GM19328 (cell line): ENCODE measurements at regions not wholly inside any gene's neighbourhood (a gene's known extent, or its start where the extent isn't known, plus 50 kb on each side); places are given as distances from the start of the nearest gene placed in this dataset.
"Not testable (repeated sequence)": the region's sequence is repeated elsewhere in the genome, so short reads cannot be mapped to it uniquely, and the experiment has no call there.

Experiments
- ATAC-seq: cut with Tn5 transposase; IDR thresholded peaks from one replicate; pipeline ENCODE4 v1.9.1; 2021; ENCODE audit warnings: mild to moderate bottlenecking, moderate library complexity; ENCODE audit not compliant: unreplicated experiment

DNA sequence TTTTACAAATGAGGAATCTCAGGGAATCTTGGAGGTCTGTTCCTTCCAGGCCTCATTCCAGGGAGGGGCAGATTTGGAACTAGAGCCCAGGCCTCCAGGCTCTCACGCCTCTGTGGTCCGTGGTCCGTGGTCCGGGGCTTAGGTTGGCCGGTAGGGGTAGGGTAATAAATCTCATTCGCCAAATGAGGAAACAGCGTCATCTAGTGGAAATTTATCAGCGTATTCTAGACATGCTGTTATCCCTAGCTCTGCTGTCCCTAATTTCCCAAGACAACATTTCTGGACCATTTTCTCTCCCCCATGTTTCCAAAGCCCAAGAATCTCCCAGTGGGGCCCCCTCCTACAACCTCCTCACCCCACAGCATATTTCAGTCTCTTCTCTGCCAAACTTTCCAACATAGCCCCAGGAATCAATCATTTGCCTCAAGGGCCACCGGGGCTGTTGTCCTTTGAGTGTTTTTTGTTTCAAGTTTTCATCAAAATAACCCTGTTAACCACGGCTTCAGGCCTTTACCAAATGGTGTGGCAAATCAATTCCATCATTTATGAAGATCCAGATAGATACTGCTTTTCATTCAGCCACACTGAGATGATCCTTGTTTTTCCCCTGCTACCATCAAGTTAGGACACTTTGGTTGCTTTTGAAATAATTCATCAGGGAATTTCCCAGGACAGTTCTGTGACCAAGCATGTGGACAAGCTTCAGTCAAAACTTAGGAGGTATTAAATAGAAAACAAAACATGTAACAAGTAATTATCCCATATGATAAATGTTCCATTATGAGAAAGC lies 126.8 kb downstream of the ALDH8A1 start:
- no peak for ATAC-seq

DNA sequence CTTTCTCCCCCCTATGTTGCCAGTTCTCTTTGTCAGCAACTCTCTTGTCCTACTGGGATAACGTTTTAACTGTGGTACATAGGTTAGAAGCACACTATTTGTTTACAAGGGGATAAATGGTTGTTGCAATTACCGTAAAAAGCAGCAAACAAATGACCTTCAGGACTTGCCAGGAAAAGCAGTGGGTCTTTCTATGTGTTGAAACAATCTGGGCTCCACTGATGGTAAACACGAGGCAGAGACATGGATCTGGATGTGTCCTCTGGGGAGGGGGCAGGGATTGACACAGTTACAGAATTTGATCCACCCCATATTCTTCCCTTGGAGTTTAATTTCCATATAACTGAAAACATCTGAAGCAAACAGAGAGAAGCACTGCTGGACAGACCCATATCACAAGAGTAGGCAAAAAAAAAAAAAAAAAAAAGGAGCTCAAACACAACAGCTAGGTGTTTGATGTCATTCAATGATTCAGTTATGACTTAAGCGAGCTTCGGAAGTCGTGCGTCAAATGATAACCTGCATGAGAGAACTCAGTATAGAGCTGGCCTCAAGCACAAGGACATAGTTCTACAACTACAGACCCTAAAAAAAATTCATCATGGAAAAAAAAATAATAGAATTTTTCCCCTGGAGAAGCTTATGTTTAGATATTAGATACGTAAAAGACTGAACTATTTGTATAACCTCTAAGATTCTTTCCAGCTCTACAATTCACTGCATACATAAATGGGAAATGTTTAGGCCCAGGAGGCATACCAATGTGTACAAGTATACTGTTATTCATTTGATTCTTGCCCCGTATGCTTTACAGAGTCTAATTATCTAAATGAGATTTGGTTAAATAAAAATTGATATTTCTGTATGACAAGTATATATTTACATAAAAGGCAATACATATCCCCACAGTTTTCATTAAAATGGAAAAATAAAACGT lies 127.7 kb downstream of the ALDH8A1 start:
- no peak for ATAC-seq

DNA sequence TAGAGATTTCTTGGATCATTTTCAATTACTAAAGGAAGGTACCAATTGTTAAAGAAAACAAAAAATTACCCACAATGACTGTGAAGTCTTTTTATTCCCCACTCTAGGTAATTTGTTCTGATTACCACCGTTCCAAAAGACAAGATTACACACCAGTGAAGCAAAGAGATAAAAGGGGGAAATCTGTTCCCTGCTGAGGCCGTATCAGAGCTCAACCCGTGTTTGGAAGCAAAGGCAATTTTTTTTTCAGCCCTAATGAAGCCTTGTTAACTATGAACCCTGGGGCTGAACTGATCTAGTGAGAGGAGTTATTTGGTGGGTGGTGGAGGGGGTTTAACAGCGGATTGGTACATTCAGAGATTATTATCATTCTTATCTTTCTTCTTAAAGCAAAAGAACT lies 128.5 kb downstream of the ALDH8A1 start:
- no peak for ATAC-seq

DNA sequence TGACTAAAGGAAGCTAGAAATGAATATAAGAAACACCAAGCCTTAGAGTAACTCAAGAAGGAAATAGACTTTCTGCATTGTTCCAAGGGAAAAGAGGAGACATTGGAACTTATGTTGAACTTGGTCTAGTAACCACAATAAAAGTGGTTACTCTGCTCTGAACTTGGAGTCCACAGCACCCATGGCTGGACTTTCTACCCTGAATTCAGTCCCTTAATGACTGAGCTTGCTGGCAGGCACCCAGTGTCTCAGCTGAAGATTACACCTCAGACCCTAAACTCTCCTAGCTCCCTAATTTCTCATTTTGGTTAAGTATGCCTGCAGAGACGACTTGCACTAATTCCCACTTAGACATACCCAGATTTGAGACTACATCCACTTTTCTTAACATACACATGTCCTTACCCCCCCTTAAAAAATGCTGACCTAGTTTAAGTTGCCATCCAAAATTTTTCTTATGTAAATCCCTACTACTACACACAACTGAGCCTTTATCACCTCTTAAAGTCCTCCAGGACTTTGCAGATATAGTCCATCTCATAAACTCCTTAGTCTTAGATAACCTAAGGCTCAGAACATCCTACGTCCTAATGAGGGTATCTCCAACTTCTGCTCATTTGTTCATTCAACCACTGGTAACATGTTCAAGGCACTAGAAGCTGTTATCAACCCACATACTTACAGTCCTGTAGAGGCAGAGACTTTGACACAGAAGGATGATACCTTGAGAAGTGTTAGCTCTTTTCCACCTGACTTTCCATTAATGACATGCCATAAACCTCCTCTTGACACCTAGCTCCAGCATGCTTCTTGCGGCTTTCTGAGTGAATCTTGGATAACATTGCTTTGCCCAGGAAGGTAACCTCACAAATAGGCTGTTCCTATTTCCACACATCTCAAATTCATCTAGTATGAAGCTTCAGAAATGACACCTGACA lies 129.8 kb downstream of the ALDH8A1 start:
- ATAC-seq: no peak

DNA sequence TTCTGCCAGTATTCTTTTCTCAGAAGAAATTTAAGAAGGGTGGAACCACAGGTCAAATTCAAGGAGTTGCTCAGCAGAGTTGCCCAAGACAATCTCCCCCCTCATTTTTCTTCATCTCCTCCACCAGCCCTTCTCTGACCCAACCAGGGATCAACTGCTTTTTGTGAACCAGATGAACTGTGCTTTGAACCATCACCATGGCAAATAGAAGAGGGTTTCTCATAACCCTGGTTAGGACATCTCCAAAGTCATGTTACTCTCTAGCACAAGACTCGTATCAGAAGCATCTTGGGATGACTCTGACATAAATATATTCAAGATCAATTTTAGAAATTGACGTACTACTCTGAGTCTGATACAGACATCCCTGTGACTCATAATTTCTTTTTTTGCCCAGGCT lies 130.7 kb downstream of the ALDH8A1 start:
- ATAC-seq: no peak

DNA sequence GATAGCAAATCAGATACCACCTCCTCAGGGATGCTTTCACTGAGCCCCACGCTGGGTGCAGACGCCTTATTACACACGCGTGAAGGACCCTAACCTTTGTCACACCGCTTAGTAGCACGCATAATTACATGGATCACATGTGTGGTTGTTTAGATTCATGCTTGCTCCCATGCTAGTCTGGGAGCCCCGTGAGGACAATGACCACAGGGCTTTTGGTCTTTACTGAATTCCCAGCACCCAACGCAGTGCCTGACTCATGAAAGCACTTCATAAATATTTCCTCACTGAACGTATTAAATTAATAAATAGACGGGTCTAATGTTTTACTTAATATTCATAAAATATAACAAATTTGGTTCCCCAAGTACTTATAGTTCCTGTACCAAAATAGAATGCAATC lies 132.5 kb downstream of the ALDH8A1 start:
- no peak for ATAC-seq

DNA sequence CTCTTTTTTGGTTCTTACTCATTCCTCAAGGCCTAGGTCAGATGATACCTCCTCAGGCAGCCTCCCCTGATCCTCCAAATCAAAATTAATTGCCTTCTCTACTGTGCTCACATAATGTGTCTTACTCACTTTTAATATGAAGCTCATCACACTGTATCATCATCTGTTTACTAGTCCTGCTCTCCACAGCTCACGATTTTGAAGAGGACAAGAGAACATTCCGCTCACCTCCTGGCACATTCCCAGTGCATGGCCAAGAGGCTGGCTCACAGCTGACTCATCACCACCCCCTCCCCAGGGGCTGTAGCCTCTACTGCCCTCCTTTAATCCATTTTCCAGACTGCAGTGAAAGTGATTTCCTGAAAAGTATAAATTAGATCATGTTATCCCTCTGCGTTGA lies 133.1 kb downstream of the ALDH8A1 start:
- ATAC-seq: no peak

DNA sequence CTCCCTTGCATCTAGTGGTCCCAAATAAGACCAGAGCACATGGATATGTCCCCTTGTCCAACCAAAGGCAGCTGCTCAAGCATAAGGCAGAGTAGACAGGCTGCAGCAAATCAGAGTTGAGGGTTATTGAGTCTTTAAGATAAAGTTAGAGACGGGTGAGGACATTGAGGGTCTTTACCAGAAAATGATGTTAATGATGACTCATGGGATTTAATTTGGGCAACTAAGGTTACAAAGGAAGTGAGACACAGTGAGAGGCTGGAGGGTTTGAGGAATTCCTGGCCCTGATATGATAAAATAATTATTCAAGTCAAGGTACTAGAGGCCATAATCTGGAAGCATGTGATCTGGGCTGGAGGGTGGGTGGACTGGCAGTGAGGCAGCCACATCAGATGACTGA lies 133.6 kb downstream of the ALDH8A1 start:
- no peak for ATAC-seq

DNA sequence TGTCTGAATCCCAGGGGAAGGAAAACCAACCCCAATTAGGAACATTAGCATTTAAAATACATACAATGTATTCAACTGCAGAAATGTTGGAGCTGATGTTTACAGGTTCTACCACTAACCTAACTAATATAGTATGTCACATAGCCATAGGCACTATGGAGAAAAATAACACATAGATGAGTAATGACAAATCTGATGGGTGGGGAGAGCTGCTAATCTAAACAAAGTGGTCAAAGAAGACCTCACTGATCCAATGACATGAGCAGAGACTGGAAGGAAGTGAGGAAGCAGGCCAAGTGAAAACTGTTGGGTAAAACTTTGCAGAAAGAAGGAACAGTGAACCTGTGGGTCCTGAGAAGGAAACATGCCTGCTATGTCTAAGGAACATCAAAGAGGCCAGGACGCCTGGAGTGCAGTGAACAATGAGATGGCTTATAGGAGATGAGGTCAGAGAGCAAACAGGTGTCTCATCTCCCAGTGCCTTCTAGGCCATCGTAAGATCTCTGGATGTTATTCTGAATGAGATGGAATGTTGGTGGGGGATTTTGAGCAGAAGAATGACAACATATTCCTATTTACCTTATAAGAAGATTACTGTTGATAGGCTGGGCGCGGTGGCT lies 135.7 kb downstream of the ALDH8A1 start:
- no peak for ATAC-seq

DNA sequence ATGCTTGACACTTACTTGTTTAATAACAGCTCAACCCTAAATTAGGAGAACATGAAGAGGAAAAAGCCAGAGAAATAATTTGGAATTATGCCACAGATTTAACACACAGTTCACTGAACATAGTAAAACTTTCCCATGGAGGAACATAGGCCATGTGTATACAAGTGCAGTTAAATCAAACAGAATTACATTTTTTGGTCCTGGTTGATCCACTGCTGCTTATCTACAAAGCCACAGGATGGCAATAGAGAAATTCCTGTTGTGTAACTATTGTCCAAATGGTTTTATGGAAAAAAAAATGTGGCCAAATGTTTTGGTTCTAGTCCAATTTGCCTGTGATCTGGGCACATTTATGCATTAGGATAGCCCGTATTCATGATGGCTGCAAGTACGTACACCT lies 136.8 kb downstream of the ALDH8A1 start:
- ATAC-seq: no peak

DNA sequence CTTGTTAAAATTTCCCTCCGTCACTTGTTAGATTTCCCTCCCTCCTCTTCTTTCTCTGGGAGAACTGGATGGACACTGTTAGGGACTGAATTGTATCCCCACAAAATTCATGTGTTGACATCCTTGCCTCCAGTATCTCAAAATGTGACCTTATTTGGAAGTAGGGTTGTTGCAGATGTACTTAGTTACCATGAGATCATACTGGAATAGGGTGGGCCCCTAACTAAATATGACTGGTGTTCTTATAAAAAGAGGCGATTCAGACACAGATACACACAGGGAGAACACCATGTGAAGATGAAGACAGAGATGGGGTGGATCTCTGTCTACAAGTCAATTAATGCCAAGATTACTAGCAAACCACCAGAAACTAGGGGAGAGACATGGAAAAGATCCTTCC lies 139.5 kb downstream of the ALDH8A1 start:
- no peak for ATAC-seq

DNA sequence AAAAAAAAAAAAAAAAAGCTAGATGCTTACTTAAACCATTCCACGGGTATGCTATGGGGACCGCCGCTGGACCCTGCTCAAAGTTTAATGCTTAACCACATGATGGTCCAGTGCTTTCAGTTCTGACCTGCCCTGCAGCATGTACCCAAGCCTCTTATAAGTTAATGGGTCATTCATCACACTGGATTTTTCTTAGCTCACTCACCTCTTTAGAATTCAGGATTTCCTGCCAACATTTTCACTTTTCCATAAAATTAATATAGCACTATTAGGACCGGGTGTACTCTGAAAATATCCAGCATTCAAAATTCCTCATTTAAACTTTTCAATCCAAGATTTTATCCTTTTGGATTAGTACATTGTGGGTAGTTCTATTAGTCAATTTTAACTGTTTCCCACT lies 140.8 kb downstream of the ALDH8A1 start:
- no peak for ATAC-seq

DNA sequence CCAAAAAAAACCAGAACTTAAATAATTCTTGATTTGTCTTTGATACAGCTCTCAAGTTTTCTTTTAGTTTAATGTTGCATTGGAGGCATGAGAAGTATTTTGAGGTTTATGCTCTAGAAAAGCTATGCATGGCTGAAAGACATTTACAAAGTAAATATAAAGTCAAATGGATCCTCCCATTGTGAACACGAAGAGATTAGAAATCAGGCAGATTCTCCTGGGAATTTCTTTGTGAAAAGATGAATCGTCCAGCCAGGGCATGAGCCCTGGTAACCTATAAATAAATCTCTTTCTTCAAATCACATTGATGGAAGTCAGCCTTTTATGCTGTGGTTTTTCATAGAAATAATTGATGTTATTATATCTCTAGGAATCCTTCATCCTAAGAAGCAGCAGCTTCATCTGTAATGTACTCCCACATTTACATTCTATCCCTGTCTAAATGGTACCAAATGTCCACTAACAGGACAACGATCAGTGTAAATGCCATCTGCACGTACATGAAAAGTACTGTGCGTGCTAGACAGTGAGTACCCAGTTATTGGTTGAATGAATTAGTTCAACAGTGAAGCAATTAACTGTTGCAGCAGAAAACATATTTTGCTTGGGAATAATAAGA lies 143.6 kb downstream of the ALDH8A1 start:
- no peak for ATAC-seq

DNA sequence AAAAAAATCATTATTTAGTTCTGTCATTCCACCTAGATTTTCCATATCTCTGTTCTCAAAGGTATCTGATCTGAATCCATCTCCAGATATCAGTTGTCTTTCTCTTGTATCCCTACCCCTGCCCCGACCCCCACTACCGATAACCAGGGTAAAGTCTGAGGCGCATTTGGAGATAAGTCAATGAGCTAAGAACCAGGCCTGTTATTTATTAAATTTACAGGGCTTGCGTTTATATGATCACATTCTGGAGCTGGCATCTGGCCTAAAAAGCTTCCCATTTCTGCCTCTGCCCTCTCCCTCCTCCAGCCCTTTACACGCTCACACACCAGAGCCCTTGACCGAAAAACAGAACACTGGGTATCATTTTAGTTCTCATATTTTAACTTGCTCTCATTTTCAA lies 144.7 kb downstream of the ALDH8A1 start:
- no peak for ATAC-seq

DNA sequence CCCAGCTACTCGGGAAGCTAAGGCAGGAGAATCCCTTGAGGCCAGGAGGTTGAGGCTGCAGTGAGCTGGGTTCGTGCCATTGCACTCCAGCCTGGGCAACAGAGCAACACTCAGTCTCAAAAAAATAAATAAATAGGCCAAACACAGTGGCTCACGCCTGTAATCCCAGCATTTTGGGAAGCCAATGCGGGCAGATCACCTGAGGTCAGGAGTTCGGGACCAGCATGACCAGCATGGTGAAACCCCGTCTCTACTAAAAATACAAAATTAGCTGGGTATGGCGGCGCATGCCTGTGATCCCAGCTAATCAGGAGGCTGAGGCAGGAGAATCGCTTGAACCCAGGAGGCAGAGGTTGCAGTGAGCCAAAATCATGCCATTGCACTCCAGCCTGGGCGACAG lies 145.6 kb downstream of the ALDH8A1 start:
- not testable (repeated sequence) for ATAC-seq

DNA sequence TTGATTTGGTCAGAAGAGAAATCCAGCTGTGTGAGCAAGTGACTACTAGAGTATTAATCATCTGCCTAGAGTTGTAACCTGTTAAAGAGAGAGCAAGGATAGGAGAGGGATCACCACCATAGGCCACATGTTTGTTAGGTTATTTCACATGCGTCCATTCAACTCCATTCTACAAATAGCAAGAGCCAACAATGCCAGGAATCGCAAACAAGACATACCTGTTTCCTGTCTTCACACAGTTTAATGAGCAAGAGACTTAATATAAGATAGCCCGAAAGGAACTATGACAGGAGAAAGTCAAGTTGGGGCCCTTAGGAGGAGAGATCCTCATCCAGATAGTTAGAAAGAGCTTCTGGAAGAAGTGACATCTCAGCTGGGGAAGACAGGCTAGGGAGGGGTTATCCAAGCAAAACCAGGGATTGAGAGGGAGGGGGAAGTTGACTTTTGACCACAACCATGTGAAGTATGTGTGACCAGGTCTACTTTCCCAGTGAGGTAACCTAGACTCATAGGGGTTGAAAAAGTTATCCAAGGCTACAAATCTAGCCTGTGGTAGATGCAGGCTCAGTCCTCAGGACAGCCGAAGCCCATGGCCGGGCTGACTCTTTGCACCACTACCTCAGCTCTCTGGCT lies 147.4 kb downstream of the ALDH8A1 start:
- ATAC-seq: no peak

DNA sequence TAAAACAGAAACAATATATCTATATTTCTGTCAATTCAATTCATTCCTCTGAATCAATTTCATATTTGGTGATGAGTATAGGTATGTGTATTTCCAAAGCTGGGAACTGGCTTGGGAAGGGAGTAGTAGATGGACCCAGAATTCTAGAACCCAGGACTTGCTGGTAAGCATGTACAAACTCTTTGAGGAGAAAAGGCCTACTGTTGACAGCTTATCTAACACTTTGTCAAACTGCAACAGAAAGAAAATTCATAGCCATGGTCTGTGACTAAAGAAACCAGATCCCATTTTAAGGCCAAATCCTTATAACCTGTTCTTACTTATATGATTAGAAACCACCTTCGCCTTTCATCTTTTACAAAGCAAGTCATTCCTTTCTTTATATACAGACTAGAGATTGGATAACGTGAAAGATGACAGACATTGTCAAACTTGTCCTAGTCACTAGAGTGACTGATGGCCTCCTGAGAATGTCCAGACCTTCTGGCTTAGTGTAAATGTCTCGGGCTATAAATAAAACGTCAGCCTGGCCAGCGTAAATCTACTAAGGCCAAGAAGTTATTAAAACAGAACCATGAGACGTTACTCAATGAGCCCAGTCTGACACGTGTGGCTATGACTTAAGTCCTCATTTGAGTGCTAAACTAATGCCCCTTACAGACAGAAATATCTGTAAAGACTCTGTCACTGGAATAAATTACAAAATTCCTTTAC lies 152.3 kb downstream of the ALDH8A1 start:
- ATAC-seq: no peak

DNA sequence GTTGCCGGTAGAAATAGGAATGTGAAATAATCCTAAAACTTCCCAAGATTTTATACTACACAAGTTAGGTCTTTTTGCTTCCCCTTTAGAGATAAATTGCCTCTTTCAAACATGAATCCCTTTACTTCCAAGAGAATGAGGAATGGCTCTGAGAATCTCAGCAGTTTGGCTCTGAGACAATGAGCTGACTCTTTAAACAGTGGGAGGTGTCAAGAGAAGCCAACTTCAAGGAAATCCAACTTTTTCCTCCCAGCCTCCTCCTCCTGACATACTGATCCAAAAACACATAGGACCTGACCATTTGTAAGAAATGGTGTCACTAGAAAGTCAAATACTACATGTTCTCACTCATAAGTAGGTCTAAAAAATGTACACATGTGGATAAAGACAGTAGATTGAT lies 154.2 kb downstream of the ALDH8A1 start:
- ATAC-seq: no peak

DNA sequence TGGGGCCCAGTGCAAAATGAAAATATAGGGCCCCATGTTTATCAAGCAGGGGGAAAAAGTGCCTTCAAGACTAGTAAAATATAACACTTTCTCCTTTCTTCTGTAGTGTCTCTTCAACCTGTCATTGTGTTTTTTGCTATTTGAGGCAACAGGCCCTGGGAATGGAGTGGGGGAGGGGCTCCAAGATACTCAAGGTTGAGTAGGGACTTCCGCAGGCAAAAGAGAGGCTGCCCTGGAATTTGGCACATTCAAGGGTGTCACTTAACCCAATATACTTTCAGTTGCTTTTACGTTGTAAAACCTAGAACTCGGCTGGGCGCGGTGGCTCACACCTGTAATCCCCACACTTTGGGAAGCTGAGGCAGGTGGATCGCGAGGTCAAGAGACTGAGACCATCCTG lies 154.9 kb downstream of the ALDH8A1 start:
- ATAC-seq: no peak
